ENCODE measurements at regions not wholly inside any gene's neighbourhood (a gene's known extent, or its start where the extent isn't known, plus 50 kb on each side); places are given as distances from the start of the nearest gene placed in this dataset.

DNA sequence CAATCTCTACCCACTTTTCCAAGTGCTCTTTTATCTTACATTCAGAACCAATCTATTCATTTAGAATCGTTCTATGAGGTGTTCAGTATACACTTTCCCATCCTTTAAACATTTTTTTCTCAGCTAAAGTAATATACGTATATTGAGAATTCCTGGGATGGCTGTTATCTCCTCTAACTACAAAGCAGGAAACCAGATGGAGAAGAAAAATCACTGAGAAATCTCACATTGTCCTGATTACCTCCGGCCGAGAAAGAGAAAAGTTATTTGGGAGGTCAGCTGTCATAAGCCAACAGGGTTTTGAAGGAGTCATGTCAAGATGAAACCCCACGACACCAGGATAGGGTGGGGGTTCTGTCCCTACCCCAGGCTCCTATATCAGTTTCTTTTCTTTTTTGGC lies 99.2 kb upstream of the KDM7A start:
- ChIA-PET CTCF (no interaction called here), POLR2A (no interaction called here)
- dilution Hi-C loops (cut with MboI; ENCODE audit: extremely low pct_ligation_motif_present, low sequenced_read_pairs) (no loop called here), intact Hi-C loops (cut with micrococcal nuclease) (no loop called here)
- Histone ChIP-seq H3K9me3 (replicated peaks; ENCODE audit: control insufficient read depth, insufficient read depth, low read length) (no peaks in the 10 kb centered on the region), H3K9me1 (replicated peaks; ENCODE audit: control insufficient read depth, extremely low read depth, insufficient read depth, low read length) (no peaks in the 10 kb centered on the region), H4K20me1 (replicated peaks; ENCODE audit: control insufficient read depth, extremely low read depth, insufficient read depth, low read length) (no peaks in the 10 kb centered on the region), H3K4me3 (replicated peaks in 1 of 3; ENCODE audit: insufficient read depth in 1 of 3, low read depth in 1 of 3, low read length in 3 of 3) (no peak overlapping the region), H2AFZ (ENCODE audit: low read depth, low read length) (no peak overlapping the region), H3K4me2 (ENCODE audit: insufficient read depth, low read length) (no peak overlapping the region), H3K79me2 (ENCODE audit: control insufficient read depth, insufficient read depth, low read length) (no peaks in the 10 kb centered on the region), H3K27ac (ENCODE audit: insufficient read depth, low read depth, low read length) (no peak overlapping the region), H3K27me3 (ENCODE audit: control insufficient read depth in 2 of 2, insufficient read depth in 2 of 2, low read length in 2 of 2) (peaks cover 0 to 9% of the 10 kb centered on the region in 2 experiments), H3K9ac (replicated peaks; ENCODE audit: extremely low read depth, insufficient read depth, low read length) (no peak overlapping the region), H3K4me1 (ENCODE audit: control insufficient read depth, extremely low read depth, insufficient read depth, low read length) (no peaks in the 10 kb centered on the region), H3K36me3 (ENCODE audit: control insufficient read depth in 2 of 2, extremely low read depth in 1 of 2, insufficient read depth in 2 of 2, low read length in 2 of 2) (no peaks in the 10 kb centered on the region)
- no TSS peak for BruUV-seq (replicated peaks)
- TF ChIP-seq MYC (IDR thresholded peaks at IDR 0.05; ENCODE audit: low read depth, low read length) = no peak
- TF ChIP-seq POLR2AphosphoS5 (IDR thresholded peaks at IDR 0.05; ENCODE audit: insufficient read depth, low read depth, low read length) = no peak
- no peak for TF ChIP-seq POLR2A (IDR thresholded peaks at IDR 0.05; ENCODE audit: low read depth, low read length)
- TF ChIP-seq GATA2 (IDR thresholded peaks at IDR 0.05; ENCODE audit: insufficient read depth, insufficient read length, low read depth, low read length) = no peak
- TF ChIP-seq, protein P1, sequence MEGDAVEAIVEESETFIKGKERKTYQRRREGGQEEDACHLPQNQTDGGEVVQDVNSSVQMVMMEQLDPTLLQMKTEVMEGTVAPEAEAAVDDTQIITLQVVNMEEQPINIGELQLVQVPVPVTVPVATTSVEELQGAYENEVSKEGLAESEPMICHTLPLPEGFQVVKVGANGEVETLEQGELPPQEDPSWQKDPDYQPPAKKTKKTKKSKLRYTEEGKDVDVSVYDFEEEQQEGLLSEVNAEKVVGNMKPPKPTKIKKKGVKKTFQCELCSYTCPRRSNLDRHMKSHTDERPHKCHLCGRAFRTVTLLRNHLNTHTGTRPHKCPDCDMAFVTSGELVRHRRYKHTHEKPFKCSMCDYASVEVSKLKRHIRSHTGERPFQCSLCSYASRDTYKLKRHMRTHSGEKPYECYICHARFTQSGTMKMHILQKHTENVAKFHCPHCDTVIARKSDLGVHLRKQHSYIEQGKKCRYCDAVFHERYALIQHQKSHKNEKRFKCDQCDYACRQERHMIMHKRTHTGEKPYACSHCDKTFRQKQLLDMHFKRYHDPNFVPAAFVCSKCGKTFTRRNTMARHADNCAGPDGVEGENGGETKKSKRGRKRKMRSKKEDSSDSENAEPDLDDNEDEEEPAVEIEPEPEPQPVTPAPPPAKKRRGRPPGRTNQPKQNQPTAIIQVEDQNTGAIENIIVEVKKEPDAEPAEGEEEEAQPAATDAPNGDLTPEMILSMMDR (IDR thresholded peaks at IDR 0.05; ENCODE audit: extremely low read depth in 1 of 2, insufficient read depth in 1 of 2, low read depth in 1 of 2, low read length in 2 of 2) = no peak
- TF ChIP-seq JUN (IDR thresholded peaks at IDR 0.05; ENCODE audit: borderline replicate concordance, insufficient read depth, insufficient read length, low read depth) = no peak
- TF ChIP-seq FOS (IDR thresholded peaks at IDR 0.05; ENCODE audit: borderline replicate concordance, insufficient read depth, low read length) = no peak
- TF ChIP-seq, protein P2, sequence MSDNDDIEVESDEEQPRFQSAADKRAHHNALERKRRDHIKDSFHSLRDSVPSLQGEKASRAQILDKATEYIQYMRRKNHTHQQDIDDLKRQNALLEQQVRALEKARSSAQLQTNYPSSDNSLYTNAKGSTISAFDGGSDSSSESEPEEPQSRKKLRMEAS (IDR thresholded peaks at IDR 0.05; ENCODE audit: insufficient read depth, insufficient read length) = no peak
- no peak for TF ChIP-seq EZH2 (IDR thresholded peaks at IDR 0.05; ENCODE audit: borderline replicate concordance, low read depth, low read length, severe bottlenecking)
- no peak for FAIRE-seq
- no peak for DNase-seq (ENCODE audit: low read depth, low spot score)
